Keratinocyte (primary cell): ENCODE measurements at regions not wholly inside any gene's neighbourhood (a gene's known extent, or its start where the extent isn't known, plus 50 kb on each side); places are given as distances from the start of the nearest gene placed in this dataset.

Source experiments
- DNase-seq: peaks from one replicate; pipeline ENCODE4 v3.0.0-alpha.2; 2011; ENCODE audit warnings: low read depth, missing footprints, low spot score
- FAIRE-seq: peaks from 2 replicates; lab custom pipeline; 2011; peaks lifted over from hg19 to GRCh38; lab: Jason Lieb, UNC
- H2AFZ ChIP-seq: 2 replicates; pipeline ENCODE4 v1.6.0; 2012; ENCODE audit warnings: low read length, control low read depth, inconsistent platforms; ENCODE audit not compliant: control insufficient read depth
- H3K27ac ChIP-seq: 2 replicates; pipeline ENCODE4 v1.5.1; 2011; ENCODE audit warnings: low read length; ENCODE audit not compliant: control insufficient read depth, insufficient read depth
- H3K27me3 ChIP-seq: 3 replicates; pipeline ENCODE4 v1.6.0; 2011; ENCODE audit warnings: low read length; ENCODE audit not compliant: control insufficient read depth, insufficient read depth; ENCODE audit errors: extremely low read depth
- H3K36me3 ChIP-seq, 2 experiments: 2 replicates in 1 of 2; 3 replicates in 1 of 2; pipeline ENCODE4 v1.5.1; 2011; ENCODE audit warnings: low read length in 2 of 2, mild to moderate bottlenecking in 1 of 2; ENCODE audit not compliant: control insufficient read depth in 2 of 2, insufficient read depth in 2 of 2; ENCODE audit errors: extremely low read depth in 1 of 2
- H3K4me1 ChIP-seq: 3 replicates; pipeline ENCODE4 v1.5.1; 2011; ENCODE audit warnings: low read length; ENCODE audit not compliant: control insufficient read depth, insufficient read depth; ENCODE audit errors: extremely low read depth
- H3K4me2 ChIP-seq: 3 replicates; pipeline ENCODE4 v1.6.0; 2011; ENCODE audit warnings: low read depth, low read length; ENCODE audit not compliant: control insufficient read depth, insufficient read depth; ENCODE audit errors: extremely low read depth
- H3K4me3 ChIP-seq, 3 experiments: fragments of 200-600 bp in 1 of 3; sonication (generic) in 1 of 3; 2 replicates in 2 of 3; 3 replicates in 1 of 3; pipeline ENCODE4 v1.5.1; 2011 to 2016; ENCODE audit warnings: low read length in 3 of 3, mild to moderate bottlenecking in 3 of 3, control low read depth in 2 of 3, inconsistent platforms in 1 of 3, low read depth in 1 of 3, mixed read lengths in 1 of 3, mixed run types in 1 of 3, moderate library complexity in 1 of 3; ENCODE audit not compliant: control insufficient read depth in 2 of 3, insufficient read depth in 2 of 3; ENCODE audit errors: extremely low read depth in 1 of 3
- H3K79me2 ChIP-seq: 2 replicates; pipeline ENCODE4 v1.6.0; 2012; ENCODE audit warnings: low read length; ENCODE audit not compliant: control insufficient read depth, insufficient read depth
- H3K9ac ChIP-seq: 3 replicates; pipeline ENCODE4 v1.6.0; 2011; ENCODE audit warnings: low read length; ENCODE audit not compliant: control insufficient read depth, insufficient read depth; ENCODE audit errors: extremely low read depth
- H3K9me1 ChIP-seq: 3 replicates; pipeline ENCODE4 v1.6.0; 2011; ENCODE audit warnings: low read length; ENCODE audit not compliant: control insufficient read depth, insufficient read depth; ENCODE audit errors: extremely low read depth
- H3K9me3 ChIP-seq: 2 replicates; pipeline ENCODE4 v1.5.1; 2012; ENCODE audit warnings: low read depth, low read length; ENCODE audit not compliant: control insufficient read depth
- H4K20me1 ChIP-seq: 3 replicates; pipeline ENCODE4 v1.6.0; 2011; ENCODE audit warnings: low read length; ENCODE audit not compliant: control insufficient read depth, insufficient read depth; ENCODE audit errors: extremely low read depth
- EZH2 ChIP-seq: IDR thresholded peaks from one replicate; pipeline ENCODE4 v1.6.1; 2012; ENCODE audit warnings: inconsistent platforms, mild to moderate bottlenecking, low read length, moderate library complexity
- dilution Hi-C: fragments of 300-500 bp; cut with MboI; formaldehyde crosslinking; loops from one replicate; pipeline ENCODE4 v1.7.0; 2020; ENCODE audit warnings: low sequenced_read_pairs; ENCODE audit not compliant: extremely low pct_ligation_motif_present
- TF ChIP-seq, protein P1 (sequence below), 3 experiments: IDR thresholded peaks in 1 of 3; conservative IDR thresholded peaks in 1 of 3; optimal IDR thresholded peaks in 1 of 3; 2 replicates in 2 of 3; 3 replicates in 1 of 3; pipeline versions ENCODE3 to v1.5.1; 2011; ENCODE audit warnings: low read length in 3 of 3, mild to moderate bottlenecking in 3 of 3, moderate library complexity in 2 of 3, control low read depth in 1 of 3, inconsistent platforms in 1 of 3; ENCODE audit not compliant: insufficient read depth in 2 of 3; ENCODE audit errors: extremely low read depth in 1 of 3

GRCh38 chr2:196537311-196537710 lies 102.2 kb upstream of the CCDC150 start:
- H3K4me3 ChIP-seq = no peak overlapping the region
- no peak overlapping the region for H3K4me2 ChIP-seq
- DNase-seq (no peak), FAIRE-seq (no peak)
- no peaks in the 10 kb centered on the region for H3K36me3 ChIP-seq
- TF ChIP-seq, protein P1, sequence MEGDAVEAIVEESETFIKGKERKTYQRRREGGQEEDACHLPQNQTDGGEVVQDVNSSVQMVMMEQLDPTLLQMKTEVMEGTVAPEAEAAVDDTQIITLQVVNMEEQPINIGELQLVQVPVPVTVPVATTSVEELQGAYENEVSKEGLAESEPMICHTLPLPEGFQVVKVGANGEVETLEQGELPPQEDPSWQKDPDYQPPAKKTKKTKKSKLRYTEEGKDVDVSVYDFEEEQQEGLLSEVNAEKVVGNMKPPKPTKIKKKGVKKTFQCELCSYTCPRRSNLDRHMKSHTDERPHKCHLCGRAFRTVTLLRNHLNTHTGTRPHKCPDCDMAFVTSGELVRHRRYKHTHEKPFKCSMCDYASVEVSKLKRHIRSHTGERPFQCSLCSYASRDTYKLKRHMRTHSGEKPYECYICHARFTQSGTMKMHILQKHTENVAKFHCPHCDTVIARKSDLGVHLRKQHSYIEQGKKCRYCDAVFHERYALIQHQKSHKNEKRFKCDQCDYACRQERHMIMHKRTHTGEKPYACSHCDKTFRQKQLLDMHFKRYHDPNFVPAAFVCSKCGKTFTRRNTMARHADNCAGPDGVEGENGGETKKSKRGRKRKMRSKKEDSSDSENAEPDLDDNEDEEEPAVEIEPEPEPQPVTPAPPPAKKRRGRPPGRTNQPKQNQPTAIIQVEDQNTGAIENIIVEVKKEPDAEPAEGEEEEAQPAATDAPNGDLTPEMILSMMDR (optimal IDR thresholded peaks at IDR 0.05 in 1 of 3, IDR thresholded peaks at IDR 0.05 in 1 of 3, conservative IDR thresholded peaks at IDR 0.05 in 1 of 3; ENCODE audit: extremely low read depth in 1 of 3, insufficient read depth in 2 of 3, low read length in 3 of 3) = no peak
- no peak for TF ChIP-seq EZH2
- H3K4me1 ChIP-seq = no peaks in the 10 kb centered on the region
- no peaks in the 10 kb centered on the region for H4K20me1 ChIP-seq
- H3K9ac ChIP-seq = no peak overlapping the region
- H3K9me1 ChIP-seq = no peaks in the 10 kb centered on the region
- no peaks in the 10 kb centered on the region for H3K27me3 ChIP-seq
- no peaks in the 10 kb centered on the region for H3K9me3 ChIP-seq
- no peak overlapping the region for H3K27ac ChIP-seq
- dilution Hi-C loops = no loop called here
- H3K79me2 ChIP-seq = no peaks in the 10 kb centered on the region
- no peak overlapping the region for H2AFZ ChIP-seq

GRCh38 chr2:196538189-196538588 lies 101.3 kb upstream of the CCDC150 start:
- no peak overlapping the region for H2AFZ ChIP-seq
- no peaks in the 10 kb centered on the region for H3K27me3 ChIP-seq
- FAIRE-seq (no peak), DNase-seq (no peak)
- no peaks in the 10 kb centered on the region for H3K4me1 ChIP-seq
- dilution Hi-C loops = no loop called here
- H3K4me2 ChIP-seq = no peak overlapping the region
- no peak overlapping the region for H3K27ac ChIP-seq
- no peaks in the 10 kb centered on the region for H4K20me1 ChIP-seq
- no peak for TF ChIP-seq EZH2
- TF ChIP-seq, protein P1 (optimal IDR thresholded peaks at IDR 0.05 in 1 of 3, IDR thresholded peaks at IDR 0.05 in 1 of 3, conservative IDR thresholded peaks at IDR 0.05 in 1 of 3; ENCODE audit: extremely low read depth in 1 of 3, insufficient read depth in 2 of 3, low read length in 3 of 3) = no peak
- no peaks in the 10 kb centered on the region for H3K9me1 ChIP-seq
- H3K9me3 ChIP-seq = no peaks in the 10 kb centered on the region
- no peak overlapping the region for H3K4me3 ChIP-seq
- no peak overlapping the region for H3K9ac ChIP-seq
- H3K79me2 ChIP-seq = no peaks in the 10 kb centered on the region
- H3K36me3 ChIP-seq = no peaks in the 10 kb centered on the region
